Colonic mucosa (tissue), 4 donors: ENCODE measurements at regions not wholly inside any gene's neighbourhood (a gene's known extent, or its start where the extent isn't known, plus 50 kb on each side); places are given as distances from the start of the nearest gene placed in this dataset.

Experiments
- DNase-seq: peaks from one replicate; pipeline ENCODE4 v3.0.0-alpha.2; 2020
- H3K27ac ChIP-seq: fragments of 200-600 bp; one replicate; pipeline ENCODE4 v1.8.0; 2021
- H3K27me3 ChIP-seq: fragments of 200-600 bp; one replicate; pipeline ENCODE4 v1.8.0; 2021
- H3K36me3 ChIP-seq: fragments of 200-600 bp; one replicate; pipeline ENCODE4 v1.8.0; 2021
- H3K4me1 ChIP-seq: fragments of 200-600 bp; one replicate; pipeline ENCODE4 v1.8.0; 2021; ENCODE audit warnings: mild to moderate bottlenecking
- H3K4me3 ChIP-seq: fragments of 200-600 bp; one replicate; pipeline ENCODE4 v1.8.0; 2021
- H3K9ac ChIP-seq, 2 donors: one replicate each; pipeline ENCODE4 v1.7.0; 2013; ENCODE audit warnings: control low read depth in 2 of 2, low read depth in 2 of 2, low read length in 2 of 2
- H3K9me3 ChIP-seq: fragments of 200-600 bp; one replicate; pipeline ENCODE4 v1.8.0; 2021
- intact Hi-C: fragments of 100-400 bp; cut with DNase I; formaldehyde crosslinking; loops from one replicate; pipeline ENCODE4 v1.14.1; 2022
- TF ChIP-seq, protein P1 (sequence below): fragments of 200-600 bp; IDR thresholded peaks from one replicate; pipeline ENCODE4 v1.8.0; 2022; ENCODE audit warnings: antibody characterized with exemption, mild to moderate bottlenecking
- donor health status: healthy.
- donor health status: DM: no; HTN: no; CAD: no.
- donor health status: DM: no; HTN: no; CAD: no.

DNA sequence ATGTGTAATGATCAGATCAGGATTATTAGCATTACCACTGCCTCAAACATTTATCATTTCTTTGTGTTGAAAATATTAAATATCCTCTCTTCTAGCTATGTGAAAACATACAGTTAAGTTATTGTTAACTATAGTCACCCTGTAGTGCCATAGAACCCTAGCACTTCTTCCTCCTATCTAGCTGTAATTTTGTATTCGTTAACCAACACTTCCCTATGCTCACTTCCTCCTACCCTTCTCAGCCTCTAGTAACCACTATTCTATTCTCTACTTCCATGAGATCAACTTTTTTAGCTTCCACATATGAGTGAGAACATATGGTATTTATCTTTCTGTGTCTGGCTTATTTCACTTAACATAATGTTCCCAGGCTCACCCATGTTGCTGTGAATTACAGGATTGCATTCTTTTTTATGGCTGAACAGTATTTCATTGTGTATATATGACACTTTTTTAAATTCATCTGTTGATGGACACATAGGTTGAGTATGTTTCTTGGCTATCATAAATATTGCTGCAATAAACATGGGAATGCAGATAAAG lies 132.7 kb upstream of the RHOBTB1 start:
- no peak for DNase-seq
- Histone ChIP-seq H3K36me3 (no peaks in the 10 kb centered on the region), H3K9ac (no peak overlapping the region), H3K27ac (no peak overlapping the region), H3K4me1 (no peaks in the 10 kb centered on the region), H3K27me3 (no peaks in the 10 kb centered on the region), H3K9me3 (no peaks in the 10 kb centered on the region), H3K4me3 (no peak overlapping the region)
- TF ChIP-seq, protein P1, sequence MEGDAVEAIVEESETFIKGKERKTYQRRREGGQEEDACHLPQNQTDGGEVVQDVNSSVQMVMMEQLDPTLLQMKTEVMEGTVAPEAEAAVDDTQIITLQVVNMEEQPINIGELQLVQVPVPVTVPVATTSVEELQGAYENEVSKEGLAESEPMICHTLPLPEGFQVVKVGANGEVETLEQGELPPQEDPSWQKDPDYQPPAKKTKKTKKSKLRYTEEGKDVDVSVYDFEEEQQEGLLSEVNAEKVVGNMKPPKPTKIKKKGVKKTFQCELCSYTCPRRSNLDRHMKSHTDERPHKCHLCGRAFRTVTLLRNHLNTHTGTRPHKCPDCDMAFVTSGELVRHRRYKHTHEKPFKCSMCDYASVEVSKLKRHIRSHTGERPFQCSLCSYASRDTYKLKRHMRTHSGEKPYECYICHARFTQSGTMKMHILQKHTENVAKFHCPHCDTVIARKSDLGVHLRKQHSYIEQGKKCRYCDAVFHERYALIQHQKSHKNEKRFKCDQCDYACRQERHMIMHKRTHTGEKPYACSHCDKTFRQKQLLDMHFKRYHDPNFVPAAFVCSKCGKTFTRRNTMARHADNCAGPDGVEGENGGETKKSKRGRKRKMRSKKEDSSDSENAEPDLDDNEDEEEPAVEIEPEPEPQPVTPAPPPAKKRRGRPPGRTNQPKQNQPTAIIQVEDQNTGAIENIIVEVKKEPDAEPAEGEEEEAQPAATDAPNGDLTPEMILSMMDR: no peak
- intact Hi-C loops: no loop called here

DNA sequence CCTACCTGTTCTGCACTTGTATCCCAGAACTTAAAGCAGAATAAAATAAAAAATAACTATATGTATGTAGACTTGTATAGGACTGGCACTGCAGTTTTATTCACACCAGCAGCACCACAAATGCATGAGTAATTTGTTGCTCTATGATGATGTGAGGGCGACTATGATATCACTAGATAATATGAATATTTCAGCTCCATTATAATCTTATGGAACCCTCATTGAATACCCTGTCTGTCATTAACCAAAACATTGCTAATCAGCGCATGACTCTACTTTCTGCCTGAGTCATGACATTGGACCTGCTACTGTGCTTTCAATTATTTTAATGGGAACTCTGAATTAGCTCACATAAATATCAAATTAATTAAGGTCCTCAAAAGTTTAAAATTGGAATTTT lies 129.4 kb upstream of the RHOBTB1 start:
- TF ChIP-seq, protein P1: no peak
- Histone ChIP-seq H3K9me3 (no peaks in the 10 kb centered on the region), H3K36me3 (no peaks in the 10 kb centered on the region), H3K4me3 (no peak overlapping the region), H3K9ac (no peak overlapping the region), H3K27ac (no peak overlapping the region), H3K4me1 (no peaks in the 10 kb centered on the region), H3K27me3 (no peaks in the 10 kb centered on the region)
- intact Hi-C loops: no loop called here
- DNase-seq: no peak

DNA sequence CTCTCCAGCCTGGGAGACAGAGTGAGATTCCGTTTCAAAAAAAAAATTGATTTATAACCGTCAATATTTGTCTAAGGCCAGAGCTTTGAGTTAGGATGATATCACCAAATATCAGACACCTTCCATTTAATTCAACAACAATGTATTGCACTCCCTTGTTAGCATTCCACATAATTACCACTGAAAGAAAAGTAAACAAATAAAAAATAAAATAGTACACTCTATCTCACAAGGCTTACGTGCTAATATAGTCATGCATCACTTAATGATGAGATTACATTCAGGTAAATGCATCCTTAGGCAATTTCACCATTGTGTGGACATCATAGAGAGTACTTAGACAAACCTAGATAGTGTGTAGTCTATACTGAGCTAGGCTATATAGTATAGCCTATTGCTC lies 127.6 kb upstream of the RHOBTB1 start:
- TF ChIP-seq, protein P1: no peak
- intact Hi-C loops: no loop called here

DNA sequence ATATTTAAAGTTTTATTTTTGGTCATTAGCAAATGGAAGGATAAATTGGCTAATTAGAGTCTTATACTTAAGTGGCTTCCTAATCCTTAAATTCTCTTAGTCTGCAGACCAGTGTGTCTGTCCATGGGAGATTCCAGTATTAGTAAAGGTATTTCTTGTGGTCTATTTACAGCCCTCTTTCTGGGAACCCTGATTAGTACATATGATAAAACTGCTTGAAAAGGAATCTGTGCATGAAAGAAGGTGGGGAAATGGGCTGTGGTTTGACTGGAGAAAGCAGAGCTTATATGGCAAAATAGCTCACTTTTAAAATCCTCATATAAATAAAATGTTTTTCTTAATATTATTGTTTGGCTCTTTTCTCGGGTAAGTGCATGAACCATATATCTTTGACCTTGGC lies 124.5 kb upstream of the RHOBTB1 start:
- intact Hi-C loops: no loop called here
- DNase-seq: no peak
- no peaks in the 10 kb centered on the region for H3K4me1 ChIP-seq
- H3K36me3 ChIP-seq: no peaks in the 10 kb centered on the region
- no peak overlapping the region for H3K4me3 ChIP-seq
- TF ChIP-seq, protein P1: no peak
- H3K27me3 ChIP-seq: no peaks in the 10 kb centered on the region
- no peak overlapping the region for H3K9ac ChIP-seq
- no peak overlapping the region for H3K27ac ChIP-seq
- no peaks in the 10 kb centered on the region for H3K9me3 ChIP-seq

More for the DNA sequence above, 127.6 kb upstream of the RHOBTB1 start:
- Histone ChIP-seq H3K4me1 (no peaks in the 10 kb centered on the region), H3K9me3 (no peaks in the 10 kb centered on the region), H3K9ac (no peak overlapping the region), H3K4me3 (no peak overlapping the region), H3K27ac (no peak overlapping the region), H3K36me3 (no peaks in the 10 kb centered on the region), H3K27me3 (no peaks in the 10 kb centered on the region)
- DNase-seq: no peak

DNA sequence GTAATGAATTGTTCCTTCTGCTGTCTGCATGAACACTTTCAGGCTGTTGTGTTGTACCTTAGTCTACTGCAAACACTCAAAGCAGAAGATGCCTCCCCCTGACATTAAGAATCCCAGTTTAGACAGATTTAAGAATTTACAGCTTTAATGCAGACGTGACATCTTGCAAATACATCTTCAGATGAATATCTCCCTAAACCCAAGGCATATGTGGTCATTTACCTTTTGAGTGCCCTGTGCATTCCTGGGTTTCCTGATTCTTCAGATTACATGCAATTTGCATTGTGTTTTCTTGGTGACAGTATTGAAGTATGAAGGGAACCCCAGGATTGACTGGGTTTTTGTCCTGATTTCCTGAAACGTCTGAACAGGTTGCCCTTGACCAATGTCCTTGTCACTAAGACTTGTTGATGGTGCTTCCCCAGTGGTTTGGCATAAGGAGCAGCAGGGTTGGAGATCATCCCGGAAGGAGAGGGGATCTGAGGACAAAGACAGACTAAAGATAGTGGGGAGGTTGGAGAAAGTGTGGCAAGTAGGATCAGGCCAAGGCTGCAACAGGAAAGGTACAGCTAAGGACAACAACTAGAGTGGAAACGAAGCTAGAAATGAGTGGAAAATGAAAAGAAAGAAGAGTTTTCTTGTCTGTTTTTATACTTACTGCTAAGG lies 123.8 kb upstream of the RHOBTB1 start:
- no peak overlapping the region for H3K27ac ChIP-seq
- TF ChIP-seq, protein P1: no peak

More for the DNA sequence above, 123.8 kb upstream of the RHOBTB1 start:
- H3K4me3 ChIP-seq: no peak overlapping the region
- H3K4me1 ChIP-seq: no peaks in the 10 kb centered on the region
- intact Hi-C loops: no loop called here
- H3K9ac ChIP-seq: no peak overlapping the region
- no peaks in the 10 kb centered on the region for H3K9me3 ChIP-seq
- no peak for DNase-seq
- no peaks in the 10 kb centered on the region for H3K27me3 ChIP-seq
- no peaks in the 10 kb centered on the region for H3K36me3 ChIP-seq
